Endothelial cell of hepatic sinusoid (primary cell): ENCODE measurements at regions not wholly inside any gene's neighbourhood (a gene's known extent, or its start where the extent isn't known, plus 50 kb on each side); places are given as distances from the start of the nearest gene placed in this dataset.

ENCODE experiments used
- in situ Hi-C: cut with HindIII; loops from 2 replicates; pipeline ENCODE4 v1.10.0; 2017; ENCODE audit warnings: low sequenced_read_pairs

- in situ Hi-C loops: no loop called here
Observed at GRCh38 chr3:72227486-72228070, 442.6 kb upstream of the PROK2 start.

GRCh38 chr3:72224804-72225509, 440.0 kb upstream of the PROK2 start:
- in situ Hi-C loops: no loop called here

- in situ Hi-C loops: no loop called here
Observed at GRCh38 chr3:72223628-72224027, 438.7 kb upstream of the PROK2 start.

- in situ Hi-C loops: no loop called here
Observed at GRCh38 chr3:72223116-72223515, 438.2 kb upstream of the PROK2 start.

GRCh38 chr3:72222410-72222809, 437.5 kb upstream of the PROK2 start:
- in situ Hi-C loops: no loop called here

- in situ Hi-C loops: no loop called here
Observed at GRCh38 chr3:72220946-72221345, 436.0 kb upstream of the PROK2 start.

GRCh38 chr3:72219752-72220151, 434.8 kb upstream of the PROK2 start:
- in situ Hi-C loops: no loop called here

GRCh38 chr3:72217570-72217969, 432.6 kb upstream of the PROK2 start:
- in situ Hi-C loops: no loop called here

- in situ Hi-C loops: loop anchor here (5.0 kb wide), 1 partner anchor 102 kb away; no protein-coding TSS in a partner anchor
Observed at GRCh38 chr3:72214066-72214951, 429.4 kb upstream of the PROK2 start.

GRCh38 chr3:72213296-72214065, 428.5 kb upstream of the PROK2 start:
- in situ Hi-C loops: loop anchor here (5.0 kb wide), 1 partner anchor 101 kb away; no protein-coding TSS in a partner anchor

- in situ Hi-C loops: loop anchor here (5.0 kb wide), 1 partner anchor 100 kb away; no protein-coding TSS in a partner anchor
Observed at GRCh38 chr3:72212396-72212795, 427.4 kb upstream of the PROK2 start.

GRCh38 chr3:72210261-72210660, 425.3 kb upstream of the PROK2 start:
- in situ Hi-C loops: loop anchor here (5.0 kb wide), 1 partner anchor 98 kb away; no protein-coding TSS in a partner anchor

- in situ Hi-C loops: no loop called here
Observed at GRCh38 chr3:72205297-72205826, 420.4 kb upstream of the PROK2 start.

- in situ Hi-C loops: no loop called here
Observed at GRCh38 chr3:72204452-72204851, 419.5 kb upstream of the PROK2 start.

- in situ Hi-C loops: no loop called here
Observed at GRCh38 chr3:72203613-72204349, 418.8 kb upstream of the PROK2 start.

GRCh38 chr3:72203105-72203504, 418.2 kb upstream of the PROK2 start:
- in situ Hi-C loops: no loop called here

GRCh38 chr3:72200332-72200731, 415.4 kb upstream of the PROK2 start:
- in situ Hi-C loops: no loop called here

- in situ Hi-C loops: no loop called here
Observed at GRCh38 chr3:72199530-72199929, 414.6 kb upstream of the PROK2 start.

- in situ Hi-C loops: no loop called here
Observed at GRCh38 chr3:72196377-72196929, 411.5 kb upstream of the PROK2 start.
